ENCODE measurements at regions not wholly inside any gene's neighbourhood (a gene's known extent, or its start where the extent isn't known, plus 50 kb on each side); places are given as distances from the start of the nearest gene placed in this dataset.
"Not testable (repeated sequence)": the region's sequence is repeated elsewhere in the genome, so short reads cannot be mapped to it uniquely, and the experiment has no call there.

- H3K36me3 ChIP-seq (ENCODE audit: control insufficient read depth, insufficient read depth, low read length); H3K27ac ChIP-seq (ENCODE audit: low read depth, low read length); H3K27me3 ChIP-seq (ENCODE audit: control insufficient read depth, insufficient read depth, low read length); H3K9me3 ChIP-seq (ENCODE audit: control insufficient read depth, insufficient read depth, low read length); H3K4me1 ChIP-seq (ENCODE audit: control insufficient read depth, insufficient read depth, low read length); H3K4me3 ChIP-seq (ENCODE audit: low read depth, low read length); H3K9ac ChIP-seq (ENCODE audit: low read depth, low read length): not testable (repeated sequence)
These were observed 318.0 kb upstream of the PLGLB2 start for GRCh38 chr2:87429931-87430275.

GRCh38 chr2:87431051-87431450 lies 316.8 kb upstream of the PLGLB2 start:
- not testable (repeated sequence) for H3K9me3 ChIP-seq (ENCODE audit: control insufficient read depth, insufficient read depth, low read length); H3K27ac ChIP-seq (ENCODE audit: low read depth, low read length); H3K4me3 ChIP-seq (ENCODE audit: low read depth, low read length); H3K4me1 ChIP-seq (ENCODE audit: control insufficient read depth, insufficient read depth, low read length); H3K27me3 ChIP-seq (ENCODE audit: control insufficient read depth, insufficient read depth, low read length); H3K9ac ChIP-seq (ENCODE audit: low read depth, low read length); H3K36me3 ChIP-seq (ENCODE audit: control insufficient read depth, insufficient read depth, low read length)

GRCh38 chr2:87432711-87433453 lies 315.0 kb upstream of the PLGLB2 start:
- not testable (repeated sequence) for H3K4me3 ChIP-seq (ENCODE audit: low read depth, low read length)

GRCh38 chr2:87436007-87436406 lies 311.9 kb upstream of the PLGLB2 start:
- not testable (repeated sequence) for H3K9ac ChIP-seq (ENCODE audit: low read depth, low read length); H3K9me3 ChIP-seq (ENCODE audit: control insufficient read depth, insufficient read depth, low read length); H3K36me3 ChIP-seq (ENCODE audit: control insufficient read depth, insufficient read depth, low read length); H3K4me3 ChIP-seq (ENCODE audit: low read depth, low read length); H3K27ac ChIP-seq (ENCODE audit: low read depth, low read length); H3K27me3 ChIP-seq (ENCODE audit: control insufficient read depth, insufficient read depth, low read length); H3K4me1 ChIP-seq (ENCODE audit: control insufficient read depth, insufficient read depth, low read length)

More at GRCh38 chr2:87432711-87433453, 315.0 kb upstream of the PLGLB2 start:
- H3K9ac ChIP-seq (ENCODE audit: low read depth, low read length); H3K9me3 ChIP-seq (ENCODE audit: control insufficient read depth, insufficient read depth, low read length); H3K36me3 ChIP-seq (ENCODE audit: control insufficient read depth, insufficient read depth, low read length); H3K4me1 ChIP-seq (ENCODE audit: control insufficient read depth, insufficient read depth, low read length); H3K27ac ChIP-seq (ENCODE audit: low read depth, low read length); H3K27me3 ChIP-seq (ENCODE audit: control insufficient read depth, insufficient read depth, low read length): not testable (repeated sequence)

GRCh38 chr2:87437701-87438260 lies 310.1 kb upstream of the PLGLB2 start:
- not testable (repeated sequence) for H3K4me3 ChIP-seq (ENCODE audit: low read depth, low read length); H3K27ac ChIP-seq (ENCODE audit: low read depth, low read length); H3K27me3 ChIP-seq (ENCODE audit: control insufficient read depth, insufficient read depth, low read length); H3K36me3 ChIP-seq (ENCODE audit: control insufficient read depth, insufficient read depth, low read length); H3K9ac ChIP-seq (ENCODE audit: low read depth, low read length); H3K9me3 ChIP-seq (ENCODE audit: control insufficient read depth, insufficient read depth, low read length); H3K4me1 ChIP-seq (ENCODE audit: control insufficient read depth, insufficient read depth, low read length)

GRCh38 chr2:87438780-87439454 lies 309.0 kb upstream of the PLGLB2 start:
- not testable (repeated sequence) for H3K36me3 ChIP-seq (ENCODE audit: control insufficient read depth, insufficient read depth, low read length)

GRCh38 chr2:87439617-87440204 lies 308.2 kb upstream of the PLGLB2 start:
- H3K4me1 ChIP-seq (ENCODE audit: control insufficient read depth, insufficient read depth, low read length); H3K4me3 ChIP-seq (ENCODE audit: low read depth, low read length); H3K27ac ChIP-seq (ENCODE audit: low read depth, low read length); H3K27me3 ChIP-seq (ENCODE audit: control insufficient read depth, insufficient read depth, low read length); H3K36me3 ChIP-seq (ENCODE audit: control insufficient read depth, insufficient read depth, low read length); H3K9ac ChIP-seq (ENCODE audit: low read depth, low read length); H3K9me3 ChIP-seq (ENCODE audit: control insufficient read depth, insufficient read depth, low read length): not testable (repeated sequence)

More at GRCh38 chr2:87438780-87439454, 309.0 kb upstream of the PLGLB2 start:
- not testable (repeated sequence) for H3K4me1 ChIP-seq (ENCODE audit: control insufficient read depth, insufficient read depth, low read length); H3K27me3 ChIP-seq (ENCODE audit: control insufficient read depth, insufficient read depth, low read length); H3K9ac ChIP-seq (ENCODE audit: low read depth, low read length); H3K9me3 ChIP-seq (ENCODE audit: control insufficient read depth, insufficient read depth, low read length); H3K4me3 ChIP-seq (ENCODE audit: low read depth, low read length); H3K27ac ChIP-seq (ENCODE audit: low read depth, low read length)

GRCh38 chr2:87440650-87441049 lies 307.2 kb upstream of the PLGLB2 start:
- not testable (repeated sequence) for H3K9me3 ChIP-seq (ENCODE audit: control insufficient read depth, insufficient read depth, low read length); H3K27ac ChIP-seq (ENCODE audit: low read depth, low read length); H3K4me1 ChIP-seq (ENCODE audit: control insufficient read depth, insufficient read depth, low read length); H3K9ac ChIP-seq (ENCODE audit: low read depth, low read length); H3K36me3 ChIP-seq (ENCODE audit: control insufficient read depth, insufficient read depth, low read length); H3K4me3 ChIP-seq (ENCODE audit: low read depth, low read length); H3K27me3 ChIP-seq (ENCODE audit: control insufficient read depth, insufficient read depth, low read length)

- not testable (repeated sequence) for H3K4me1 ChIP-seq (ENCODE audit: control insufficient read depth, insufficient read depth, low read length); H3K36me3 ChIP-seq (ENCODE audit: control insufficient read depth, insufficient read depth, low read length); H3K27ac ChIP-seq (ENCODE audit: low read depth, low read length); H3K27me3 ChIP-seq (ENCODE audit: control insufficient read depth, insufficient read depth, low read length); H3K9me3 ChIP-seq (ENCODE audit: control insufficient read depth, insufficient read depth, low read length); H3K9ac ChIP-seq (ENCODE audit: low read depth, low read length); H3K4me3 ChIP-seq (ENCODE audit: low read depth, low read length)
These were observed 306.5 kb upstream of the PLGLB2 start for GRCh38 chr2:87441375-87441774.

GRCh38 chr2:87442983-87443577 lies 304.8 kb upstream of the PLGLB2 start:
- H3K36me3 ChIP-seq (ENCODE audit: control insufficient read depth, insufficient read depth, low read length); H3K27ac ChIP-seq (ENCODE audit: low read depth, low read length); H3K9me3 ChIP-seq (ENCODE audit: control insufficient read depth, insufficient read depth, low read length); H3K4me1 ChIP-seq (ENCODE audit: control insufficient read depth, insufficient read depth, low read length); H3K4me3 ChIP-seq (ENCODE audit: low read depth, low read length); H3K27me3 ChIP-seq (ENCODE audit: control insufficient read depth, insufficient read depth, low read length); H3K9ac ChIP-seq (ENCODE audit: low read depth, low read length): not testable (repeated sequence)

GRCh38 chr2:87444951-87445350 lies 302.9 kb upstream of the PLGLB2 start:
- H3K9me3 ChIP-seq (ENCODE audit: control insufficient read depth, insufficient read depth, low read length); H3K27ac ChIP-seq (ENCODE audit: low read depth, low read length); H3K4me3 ChIP-seq (ENCODE audit: low read depth, low read length); H3K9ac ChIP-seq (ENCODE audit: low read depth, low read length); H3K27me3 ChIP-seq (ENCODE audit: control insufficient read depth, insufficient read depth, low read length); H3K36me3 ChIP-seq (ENCODE audit: control insufficient read depth, insufficient read depth, low read length); H3K4me1 ChIP-seq (ENCODE audit: control insufficient read depth, insufficient read depth, low read length): not testable (repeated sequence)
